ENCODE measurements at regions not wholly inside any gene's neighbourhood (a gene's known extent, or its start where the extent isn't known, plus 50 kb on each side); places are given as distances from the start of the nearest gene placed in this dataset.

DNA sequence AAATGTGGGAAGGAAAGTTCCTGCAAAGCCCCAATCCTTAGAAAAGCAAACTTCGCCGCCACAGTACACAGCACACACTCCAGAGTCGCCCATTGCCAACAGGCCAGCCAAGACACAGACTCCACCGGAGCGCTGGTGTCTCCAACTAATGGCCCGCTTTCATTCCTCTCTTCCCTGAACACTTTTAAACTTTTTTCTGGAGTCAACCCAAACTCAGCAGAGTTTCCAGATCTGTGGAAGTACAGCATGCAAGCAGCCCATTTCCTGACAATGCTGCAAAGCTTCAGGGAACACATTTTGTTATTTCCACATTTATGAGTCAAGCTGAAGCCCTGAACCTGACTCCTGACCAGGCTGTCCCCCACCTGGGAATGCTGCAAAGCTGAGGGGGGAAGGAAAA lies 351.9 kb downstream of the NFIB start:
- TF ChIP-seq, protein P1, sequence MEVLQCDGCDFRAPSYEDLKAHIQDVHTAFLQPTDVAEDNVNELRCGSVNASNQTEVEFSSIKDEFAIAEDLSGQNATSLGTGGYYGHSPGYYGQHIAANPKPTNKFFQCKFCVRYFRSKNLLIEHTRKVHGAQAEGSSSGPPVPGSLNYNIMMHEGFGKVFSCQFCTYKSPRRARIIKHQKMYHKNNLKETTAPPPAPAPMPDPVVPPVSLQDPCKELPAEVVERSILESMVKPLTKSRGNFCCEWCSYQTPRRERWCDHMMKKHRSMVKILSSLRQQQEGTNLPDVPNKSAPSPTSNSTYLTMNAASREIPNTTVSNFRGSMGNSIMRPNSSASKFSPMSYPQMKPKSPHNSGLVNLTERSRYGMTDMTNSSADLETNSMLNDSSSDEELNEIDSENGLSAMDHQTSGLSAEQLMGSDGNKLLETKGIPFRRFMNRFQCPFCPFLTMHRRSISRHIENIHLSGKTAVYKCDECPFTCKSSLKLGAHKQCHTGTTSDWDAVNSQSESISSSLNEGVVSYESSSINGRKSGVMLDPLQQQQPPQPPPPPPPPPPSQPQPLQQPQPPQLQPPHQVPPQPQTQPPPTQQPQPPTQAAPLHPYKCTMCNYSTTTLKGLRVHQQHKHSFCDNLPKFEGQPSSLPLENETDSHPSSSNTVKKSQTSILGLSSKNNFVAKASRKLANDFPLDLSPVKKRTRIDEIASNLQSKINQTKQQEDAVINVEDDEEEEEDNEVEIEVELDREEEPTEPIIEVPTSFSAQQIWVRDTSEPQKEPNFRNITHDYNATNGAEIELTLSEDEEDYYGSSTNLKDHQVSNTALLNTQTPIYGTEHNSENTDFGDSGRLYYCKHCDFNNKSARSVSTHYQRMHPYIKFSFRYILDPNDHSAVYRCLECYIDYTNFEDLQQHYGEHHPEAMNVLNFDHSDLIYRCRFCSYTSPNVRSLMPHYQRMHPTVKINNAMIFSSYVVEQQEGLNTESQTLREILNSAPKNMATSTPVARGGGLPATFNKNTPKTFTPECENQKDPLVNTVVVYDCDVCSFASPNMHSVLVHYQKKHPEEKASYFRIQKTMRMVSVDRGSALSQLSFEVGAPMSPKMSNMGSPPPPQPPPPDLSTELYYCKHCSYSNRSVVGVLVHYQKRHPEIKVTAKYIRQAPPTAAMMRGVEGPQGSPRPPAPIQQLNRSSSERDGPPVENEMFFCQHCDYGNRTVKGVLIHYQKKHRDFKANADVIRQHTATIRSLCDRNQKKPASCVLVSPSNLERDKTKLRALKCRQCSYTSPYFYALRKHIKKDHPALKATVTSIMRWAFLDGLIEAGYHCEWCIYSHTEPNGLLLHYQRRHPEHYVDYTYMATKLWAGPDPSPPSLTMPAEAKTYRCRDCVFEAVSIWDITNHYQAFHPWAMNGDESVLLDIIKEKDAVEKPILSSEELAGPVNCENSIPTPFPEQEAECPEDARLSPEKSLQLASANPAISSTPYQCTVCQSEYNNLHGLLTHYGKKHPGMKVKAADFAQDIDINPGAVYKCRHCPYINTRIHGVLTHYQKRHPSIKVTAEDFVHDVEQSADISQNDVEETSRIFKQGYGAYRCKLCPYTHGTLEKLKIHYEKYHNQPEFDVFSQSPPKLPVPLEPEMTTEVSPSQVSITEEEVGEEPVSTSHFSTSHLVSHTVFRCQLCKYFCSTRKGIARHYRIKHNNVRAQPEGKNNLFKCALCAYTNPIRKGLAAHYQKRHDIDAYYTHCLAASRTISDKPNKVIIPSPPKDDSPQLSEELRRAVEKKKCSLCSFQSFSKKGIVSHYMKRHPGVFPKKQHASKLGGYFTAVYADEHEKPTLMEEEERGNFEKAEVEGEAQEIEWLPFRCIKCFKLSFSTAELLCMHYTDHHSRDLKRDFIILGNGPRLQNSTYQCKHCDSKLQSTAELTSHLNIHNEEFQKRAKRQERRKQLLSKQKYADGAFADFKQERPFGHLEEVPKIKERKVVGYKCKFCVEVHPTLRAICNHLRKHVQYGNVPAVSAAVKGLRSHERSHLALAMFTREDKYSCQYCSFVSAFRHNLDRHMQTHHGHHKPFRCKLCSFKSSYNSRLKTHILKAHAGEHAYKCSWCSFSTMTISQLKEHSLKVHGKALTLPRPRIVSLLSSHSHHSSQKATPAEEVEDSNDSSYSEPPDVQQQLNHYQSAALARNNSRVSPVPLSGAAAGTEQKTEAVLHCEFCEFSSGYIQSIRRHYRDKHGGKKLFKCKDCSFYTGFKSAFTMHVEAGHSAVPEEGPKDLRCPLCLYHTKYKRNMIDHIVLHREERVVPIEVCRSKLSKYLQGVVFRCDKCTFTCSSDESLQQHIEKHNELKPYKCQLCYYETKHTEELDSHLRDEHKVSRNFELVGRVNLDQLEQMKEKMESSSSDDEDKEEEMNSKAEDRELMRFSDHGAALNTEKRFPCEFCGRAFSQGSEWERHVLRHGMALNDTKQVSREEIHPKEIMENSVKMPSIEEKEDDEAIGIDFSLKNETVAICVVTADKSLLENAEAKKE (CRISPR knock-in tag; IDR thresholded peaks at IDR 0.05), result no peak
- TF ChIP-seq ETS1 (IDR thresholded peaks at IDR 0.05), result no peak
- no peak for TF ChIP-seq CREB1 (CRISPR knock-in tag; IDR thresholded peaks at IDR 0.05; ENCODE audit: low read depth)
- TF ChIP-seq POLR2AphosphoS5 (IDR thresholded peaks at IDR 0.05; ENCODE audit: low read depth), result no peak

More for the DNA sequence above, 351.9 kb downstream of the NFIB start:
- no peak overlapping the region for H3K27ac Mint-ChIP-seq
- Histone ChIP-seq H3K4me1 (ENCODE audit: insufficient read depth) (peaks cover 4% of the 10 kb centered on the region), H3K79me2 (replicated peaks; ENCODE audit: insufficient read depth) (no peaks in the 10 kb centered on the region), H3K36me3 (ENCODE audit: insufficient read depth) (no peaks in the 10 kb centered on the region), H3F3A (replicated peaks; ENCODE audit: low read depth) (no peaks in the 10 kb centered on the region), H3K4me3 (no peak overlapping the region), H3K27me3 (ENCODE audit: insufficient read depth) (no peaks in the 10 kb centered on the region), H3K9me2 (ENCODE audit: insufficient read depth) (no peaks in the 10 kb centered on the region), H4K20me1 (replicated peaks; ENCODE audit: insufficient read depth) (no peaks in the 10 kb centered on the region), H3K27ac (ENCODE audit: low read depth) (no peak overlapping the region), H3K4me2 (no peak overlapping the region), H2AFZ (peak overlapping the region; percentile 28; the same call in 1 of the 2 replicates)
- no peaks in the 10 kb centered on the region for H3K27me3 Mint-ChIP-seq (ENCODE audit: insufficient read depth, low read depth, poor library complexity)
- H3K4me3 Mint-ChIP-seq, result no peak overlapping the region
- no peaks in the 10 kb centered on the region for H3K9me3 Mint-ChIP-seq
- H3K36me3 Mint-ChIP-seq (ENCODE audit: low read depth), result no peaks in the 10 kb centered on the region
- H3K4me1 Mint-ChIP-seq, result peaks cover 5% of the 10 kb centered on the region
- no peak for DNase-seq (ENCODE audit: low spot score)
- ATAC-seq, result no peak

Measured in GM23338 (cell line).